SW480 (cell line): ENCODE measurements at regions not wholly inside any gene's neighbourhood (a gene's known extent, or its start where the extent isn't known, plus 50 kb on each side); places are given as distances from the start of the nearest gene placed in this dataset.

Source experiments
- DNase-seq: peaks from one replicate; pipeline ENCODE4 v3.0.0-alpha.2; 2016; ENCODE audit warnings: low spot score

DNA sequence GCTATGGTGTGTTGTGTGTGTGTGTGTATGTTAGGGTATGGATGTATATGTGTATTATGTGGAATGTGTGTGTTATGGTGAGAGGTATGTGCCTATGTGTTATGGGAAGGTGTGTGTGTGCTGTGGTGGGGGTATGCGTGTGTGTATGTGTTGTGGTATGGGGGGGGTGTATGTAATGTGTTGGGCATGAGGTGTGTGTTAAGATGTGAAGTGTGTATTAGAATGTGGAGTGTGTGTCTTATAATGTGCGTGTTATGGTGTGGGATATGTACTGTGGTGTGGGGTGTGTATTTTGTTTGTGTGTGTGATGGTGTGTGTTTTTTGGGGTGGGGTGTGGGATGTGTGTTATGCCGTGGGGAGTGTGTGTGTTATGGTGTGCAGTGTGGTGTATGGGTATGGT, 242.5 kb downstream of the RHOU start:
- no peak for DNase-seq

DNA sequence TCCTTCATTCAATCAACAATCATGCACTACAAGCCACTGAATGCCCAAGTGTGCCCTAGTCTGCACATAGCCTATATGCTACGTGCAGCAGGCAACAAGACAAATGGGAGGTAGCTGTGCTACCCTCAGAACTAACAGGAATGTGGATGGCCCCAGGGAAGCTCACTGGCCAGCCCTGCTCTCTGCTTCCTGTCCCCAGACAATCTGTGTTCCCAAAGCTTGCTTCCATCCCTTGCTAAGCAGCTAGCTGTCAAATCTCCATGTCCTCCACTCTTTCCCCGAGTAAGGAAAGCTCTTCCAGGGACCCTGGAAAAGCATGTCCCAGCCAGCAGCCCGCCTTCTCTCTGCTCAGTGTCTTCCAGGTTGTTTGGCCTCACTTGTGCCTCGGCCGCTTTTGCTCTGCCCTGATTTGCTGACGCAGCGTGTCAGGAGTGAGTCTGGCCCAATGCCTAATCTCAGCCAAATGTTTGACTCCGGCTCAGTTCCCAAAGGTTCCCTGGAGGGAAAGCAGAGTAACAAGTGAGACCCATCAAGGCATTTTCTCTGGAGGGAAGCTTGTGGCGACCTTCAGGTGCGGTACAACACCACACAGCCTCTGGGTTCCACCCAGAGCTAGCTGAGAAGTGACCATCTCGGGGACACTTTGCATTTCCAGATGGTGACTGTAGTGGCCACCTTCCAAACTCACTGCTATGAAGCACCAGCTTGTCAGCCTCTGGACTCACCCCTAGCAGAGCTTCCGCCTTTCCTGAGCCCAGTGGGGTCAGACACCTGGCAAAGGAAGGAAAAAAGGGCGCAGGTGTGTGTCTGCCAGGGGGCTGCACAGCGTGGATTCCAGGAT, 243.4 kb downstream of the RHOU start:
- DNase-seq: no peak

- DNase-seq: no peak
Observed at GRCh38 chr1:228979325-228979699, 244.0 kb downstream of the RHOU start.

GRCh38 chr1:228979774-228980173, 244.5 kb downstream of the RHOU start:
- no peak for DNase-seq

DNA sequence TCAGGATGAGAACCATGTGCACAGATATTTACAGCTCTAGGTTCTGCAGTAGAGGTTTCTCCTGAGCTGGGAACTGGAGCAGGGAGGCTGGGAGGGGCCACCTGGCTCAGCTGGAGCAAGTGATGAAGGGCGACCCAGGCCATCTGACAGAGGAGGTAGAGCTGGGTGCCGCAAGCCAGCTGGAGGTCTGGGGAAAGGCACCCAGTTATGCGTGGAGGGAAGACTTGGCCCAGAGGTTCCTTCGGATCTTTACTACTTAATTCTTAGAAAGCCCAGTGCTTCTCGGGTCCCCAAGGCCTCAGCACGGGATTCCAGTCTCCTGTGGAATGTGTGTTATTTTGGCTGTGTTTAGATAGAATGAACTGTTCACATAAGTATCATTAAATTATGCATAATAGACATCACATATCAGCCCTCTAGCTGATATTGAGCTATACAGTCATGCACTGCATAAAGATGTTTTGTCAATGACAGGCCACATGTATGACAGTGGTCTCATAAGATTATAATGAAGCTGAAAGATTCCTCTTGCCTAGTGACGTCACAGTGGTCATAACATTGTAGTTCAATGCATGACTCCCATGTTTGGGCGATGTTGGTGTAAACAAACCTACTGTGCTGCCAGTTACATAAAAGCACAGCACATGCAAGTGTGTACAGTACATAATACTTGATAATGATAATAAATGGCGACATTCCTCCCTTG, 245.1 kb downstream of the RHOU start:
- DNase-seq: no peak

GRCh38 chr1:228982637-228983036, 247.4 kb downstream of the RHOU start:
- no peak for DNase-seq

DNA sequence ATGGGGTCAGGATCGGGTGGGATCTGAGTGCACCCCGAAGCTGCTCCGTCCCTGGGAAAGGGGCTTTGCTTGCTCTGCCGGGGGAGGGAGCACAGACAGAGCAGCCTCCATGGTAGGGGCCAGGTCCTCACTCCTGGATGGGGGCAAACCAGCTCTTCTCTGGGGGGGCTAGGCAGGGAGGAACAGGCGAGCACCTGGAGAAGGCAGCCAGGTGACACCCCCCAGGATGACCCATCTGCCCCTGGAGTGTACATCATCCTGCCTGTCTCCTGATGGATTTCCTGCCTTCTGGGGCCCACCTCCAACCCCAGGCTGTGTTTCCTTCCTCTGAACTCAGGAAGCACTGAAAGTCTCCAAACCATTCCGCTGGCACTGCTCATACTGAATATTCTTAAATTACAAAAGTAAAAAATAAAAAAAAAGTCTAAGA, 248.0 kb downstream of the RHOU start:
- no peak for DNase-seq

- no peak for DNase-seq
Observed at GRCh38 chr1:228983661-228984060, 248.4 kb downstream of the RHOU start.

DNA sequence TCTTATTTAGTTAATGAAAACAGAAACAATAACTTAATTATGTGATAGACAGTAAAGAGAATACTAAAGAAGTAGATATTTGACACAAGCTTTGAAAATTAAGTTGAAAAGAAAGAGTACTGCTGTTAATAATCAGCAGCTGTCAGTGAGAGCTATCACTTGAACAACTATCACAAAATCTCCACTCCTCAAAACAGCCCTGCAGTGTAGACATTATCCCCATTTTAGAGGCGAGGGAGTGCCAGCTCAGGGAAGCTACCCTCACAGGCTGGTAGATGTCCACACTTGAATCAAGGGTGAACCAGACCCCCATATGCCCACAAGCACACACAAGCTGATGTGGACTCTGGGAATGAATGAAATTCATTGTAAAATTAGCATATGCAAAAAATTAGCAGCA, 248.8 kb downstream of the RHOU start:
- no peak for DNase-seq

DNA sequence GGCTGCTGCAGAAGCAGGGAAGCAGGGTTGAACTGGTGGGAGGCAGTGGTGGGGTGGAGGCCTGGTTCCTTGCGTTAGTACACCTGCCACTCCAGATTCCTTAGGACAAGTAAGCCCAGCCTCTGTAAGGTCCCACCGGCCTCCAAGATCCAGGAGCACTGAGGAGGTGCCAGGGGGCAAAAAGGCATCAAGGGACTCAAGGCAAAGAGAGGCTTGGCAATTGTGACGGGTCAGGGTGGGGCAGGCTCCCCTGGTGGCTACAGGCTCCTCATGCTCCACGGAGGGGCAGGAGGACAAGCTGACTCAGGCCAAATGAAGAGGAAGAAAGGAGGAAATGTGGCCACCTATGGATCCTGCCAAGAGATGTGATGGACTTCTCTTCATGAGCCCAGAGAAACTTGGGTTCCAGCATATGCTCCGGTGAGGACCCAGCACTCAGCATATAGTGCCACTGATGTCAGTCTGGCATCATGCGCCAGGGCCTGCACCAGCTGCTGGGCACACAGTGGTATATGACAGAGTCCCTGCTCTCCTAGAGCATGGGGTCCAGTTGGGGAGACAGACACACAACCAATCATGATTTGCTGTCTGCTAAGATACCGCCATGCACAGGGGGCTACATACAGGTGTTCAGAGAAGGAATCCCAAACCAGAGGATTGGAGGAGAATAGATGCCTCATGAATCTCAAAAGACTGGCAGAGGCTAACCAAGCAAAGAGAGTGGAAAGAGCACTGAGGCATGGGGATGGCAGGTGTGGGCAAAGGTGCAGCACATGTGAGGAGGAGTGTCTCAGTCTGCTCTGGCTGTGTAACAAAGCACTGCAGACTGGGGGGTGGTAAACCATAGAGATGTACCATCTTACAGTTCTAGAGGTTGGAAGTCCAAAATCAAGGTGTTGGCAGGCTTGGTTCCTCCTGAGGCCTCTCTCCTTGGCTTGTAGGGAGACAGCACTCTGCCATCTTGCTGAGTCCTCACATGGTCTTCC, 249.7 kb downstream of the RHOU start:
- no peak for DNase-seq

- DNase-seq: no peak
Observed at GRCh38 chr1:228985661-228986060, 250.4 kb downstream of the RHOU start.

DNA sequence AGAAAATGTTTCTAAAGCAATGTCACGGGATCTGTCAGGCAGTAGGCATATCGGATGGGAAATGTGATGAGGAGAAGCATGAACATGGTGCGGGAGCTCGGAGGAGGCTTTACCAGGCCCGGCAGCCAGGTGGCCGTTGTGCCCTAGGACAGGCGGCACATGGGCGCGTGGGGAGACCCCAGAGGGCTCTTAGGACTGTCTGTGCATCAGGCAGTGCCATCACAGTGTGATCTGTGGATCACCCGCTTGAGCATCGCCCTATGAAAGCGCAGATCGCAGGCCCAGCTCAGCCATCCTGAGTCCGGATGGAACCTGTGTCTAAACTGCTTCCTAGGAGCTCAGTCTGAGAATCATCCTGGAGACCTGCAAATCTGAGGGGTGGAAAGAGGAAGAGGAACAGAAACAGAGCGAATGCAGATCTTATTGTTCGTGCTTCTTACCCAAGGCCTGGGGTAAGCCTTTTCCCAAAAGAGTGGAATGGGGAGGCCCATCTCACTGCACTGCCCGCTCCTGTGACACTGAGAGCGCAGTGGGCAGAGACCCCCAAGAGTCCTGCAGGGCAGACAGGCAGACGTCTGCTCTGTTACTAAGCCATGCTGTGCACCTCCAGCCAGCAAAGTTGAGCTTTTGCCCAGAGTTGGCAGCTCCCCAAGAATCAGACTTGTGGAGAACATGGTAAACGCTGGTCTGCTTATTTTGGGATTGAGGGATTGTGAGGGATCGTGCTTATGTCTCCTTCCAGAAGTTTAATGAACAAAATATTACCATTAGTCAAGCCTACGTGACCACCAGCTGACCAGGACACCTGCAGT, 251.0 kb downstream of the RHOU start:
- DNase-seq: no peak

DNA sequence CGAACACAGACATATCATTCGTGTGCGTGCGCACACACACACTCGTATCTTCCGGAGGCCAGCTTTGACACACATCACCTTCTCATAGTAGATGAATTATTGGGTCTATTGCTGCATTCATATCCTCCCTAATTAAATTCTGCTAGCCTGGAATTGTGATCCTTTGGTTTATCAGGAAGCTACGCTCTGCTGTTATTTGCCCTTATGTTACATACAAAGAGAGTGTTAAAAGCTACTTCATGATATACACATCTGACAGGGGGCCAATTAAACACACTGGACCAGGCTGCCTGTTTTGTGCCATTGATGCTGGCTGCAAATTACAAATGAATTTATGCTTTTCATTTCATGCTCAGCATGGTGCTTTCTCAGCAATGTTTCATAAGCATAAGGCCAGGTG, 252.0 kb downstream of the RHOU start:
- no peak for DNase-seq

DNA sequence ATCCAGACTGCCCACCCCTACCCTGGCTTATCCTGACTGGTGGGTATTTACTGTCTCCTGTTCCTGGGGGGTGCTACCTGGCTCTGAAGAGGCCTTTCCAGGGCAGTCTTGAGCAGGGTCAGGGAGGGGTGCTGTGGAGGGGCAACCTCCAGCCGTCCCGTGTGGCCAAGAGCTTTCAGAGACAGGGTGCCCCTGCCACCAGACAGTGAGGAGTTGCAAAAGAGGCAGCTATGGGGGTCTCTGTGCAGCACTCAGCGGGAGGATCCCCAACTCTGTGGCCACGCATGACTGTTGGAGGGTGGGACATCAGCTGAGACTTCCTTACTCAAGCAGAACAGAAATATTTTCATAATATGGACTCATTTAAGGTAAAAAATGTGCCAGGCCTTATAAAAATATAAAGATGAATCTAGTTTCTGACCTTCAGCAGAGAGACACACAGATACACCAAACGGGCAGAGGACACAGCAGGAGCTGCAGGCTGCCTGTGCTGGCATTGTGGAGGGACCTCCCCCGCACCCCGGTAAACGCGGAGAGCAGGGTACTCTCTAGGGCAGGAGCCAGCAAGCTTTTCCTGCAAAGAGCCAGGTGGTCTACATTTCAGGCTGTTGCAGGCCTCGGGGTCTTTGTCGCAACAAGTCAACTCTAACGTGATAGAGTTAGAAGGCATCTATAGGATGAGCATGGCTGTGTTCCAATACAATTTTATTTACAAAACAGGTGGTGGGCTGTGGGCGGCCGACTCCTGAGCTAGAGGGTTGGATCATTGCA, 252.6 kb downstream of the RHOU start:
- no peak for DNase-seq

DNA sequence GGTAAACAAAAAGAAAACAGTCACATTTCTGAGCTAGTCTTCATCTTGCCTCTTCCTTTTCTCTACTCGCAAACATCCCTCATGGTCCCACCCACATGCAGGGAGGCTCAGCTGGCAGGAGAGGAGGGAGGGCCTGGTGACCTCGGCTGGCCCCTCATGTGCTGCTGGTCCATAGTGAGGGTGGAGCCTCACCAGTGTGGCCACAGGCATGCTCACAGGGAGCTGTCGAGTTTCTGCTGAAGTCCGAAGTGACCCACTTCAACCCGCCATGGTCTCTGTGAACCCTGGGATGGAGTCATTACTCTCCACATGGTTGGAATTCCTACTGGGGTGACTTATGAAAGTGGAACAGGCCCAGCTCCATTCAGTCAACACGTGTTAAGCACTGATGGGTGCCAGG, 253.4 kb downstream of the RHOU start:
- DNase-seq: no peak

DNA sequence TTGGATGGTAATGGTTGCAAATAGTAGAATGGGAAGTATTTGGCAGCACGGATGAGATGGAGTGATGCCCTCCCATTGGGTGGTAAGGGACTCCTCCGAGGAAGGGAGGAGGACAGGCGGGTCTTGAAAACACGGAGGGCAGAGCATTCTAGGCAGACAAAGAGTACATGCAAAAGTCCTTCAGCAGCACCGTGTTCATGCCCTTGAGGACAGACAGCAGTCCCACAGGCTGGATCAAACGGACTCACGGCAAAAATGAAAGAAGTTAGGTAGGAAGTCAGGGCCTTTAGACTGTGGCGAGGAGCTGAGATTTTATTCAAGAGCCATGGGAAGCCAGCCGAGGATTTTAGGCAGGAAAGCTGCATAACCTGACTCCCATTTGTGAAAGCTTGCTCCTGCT, 253.9 kb downstream of the RHOU start:
- no peak for DNase-seq

DNA sequence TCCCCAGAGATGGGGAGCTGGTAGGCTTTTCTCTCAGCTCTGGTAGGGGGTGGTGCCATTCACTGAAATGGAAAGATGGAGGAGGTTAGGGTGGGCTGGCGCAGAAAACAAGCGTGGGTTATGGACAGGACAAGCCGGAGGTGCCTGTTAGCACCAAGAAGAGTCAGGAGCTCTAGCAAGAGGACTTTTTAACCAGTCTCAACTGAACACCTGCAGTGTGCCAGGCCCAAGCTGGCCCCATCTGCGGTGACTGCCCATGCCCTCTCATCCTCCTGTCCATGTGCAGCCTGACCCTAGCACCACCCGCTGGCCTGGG, 254.4 kb downstream of the RHOU start:
- no peak for DNase-seq

DNA sequence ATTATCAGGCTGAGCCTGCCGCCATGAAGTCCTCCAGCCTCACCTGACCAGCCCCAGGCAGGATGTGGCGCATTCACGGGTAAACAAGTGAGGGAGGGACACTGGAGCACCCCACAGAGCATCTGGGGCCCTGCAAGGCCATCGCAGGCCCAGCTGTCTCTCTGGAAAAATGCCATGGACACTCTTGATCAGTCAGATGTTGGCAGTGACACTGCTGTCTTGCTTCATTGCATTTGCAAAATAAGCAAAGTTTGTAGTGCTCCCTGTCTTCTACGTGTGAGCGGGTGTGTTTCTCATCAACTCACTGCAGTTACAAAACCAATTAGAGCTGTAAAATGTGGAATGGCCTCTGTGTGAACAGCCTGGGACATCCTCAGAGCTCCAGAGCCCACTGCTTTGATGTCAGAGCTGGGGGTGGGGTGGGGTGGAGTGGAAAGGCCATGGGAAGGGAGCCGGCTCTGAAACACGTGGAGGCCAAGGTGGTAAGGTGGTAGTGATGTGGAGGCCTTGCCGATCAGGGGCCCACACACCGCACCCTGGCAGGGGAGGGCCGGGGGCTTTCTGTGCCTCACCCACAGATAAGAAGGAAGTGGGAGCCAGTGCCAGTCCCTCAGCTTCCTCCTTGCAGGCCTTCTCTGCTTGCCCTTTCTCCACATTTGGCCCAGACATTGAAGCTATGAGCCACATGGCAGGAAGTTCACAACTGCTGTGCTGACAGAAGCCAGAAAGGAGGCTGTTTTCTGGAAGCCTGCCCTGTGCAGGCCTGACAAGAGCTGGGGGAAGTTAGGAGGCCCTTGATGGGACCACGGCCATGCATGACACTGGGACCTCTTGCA, 254.9 kb downstream of the RHOU start:
- peak; percentile 11 for DNase-seq

DNA sequence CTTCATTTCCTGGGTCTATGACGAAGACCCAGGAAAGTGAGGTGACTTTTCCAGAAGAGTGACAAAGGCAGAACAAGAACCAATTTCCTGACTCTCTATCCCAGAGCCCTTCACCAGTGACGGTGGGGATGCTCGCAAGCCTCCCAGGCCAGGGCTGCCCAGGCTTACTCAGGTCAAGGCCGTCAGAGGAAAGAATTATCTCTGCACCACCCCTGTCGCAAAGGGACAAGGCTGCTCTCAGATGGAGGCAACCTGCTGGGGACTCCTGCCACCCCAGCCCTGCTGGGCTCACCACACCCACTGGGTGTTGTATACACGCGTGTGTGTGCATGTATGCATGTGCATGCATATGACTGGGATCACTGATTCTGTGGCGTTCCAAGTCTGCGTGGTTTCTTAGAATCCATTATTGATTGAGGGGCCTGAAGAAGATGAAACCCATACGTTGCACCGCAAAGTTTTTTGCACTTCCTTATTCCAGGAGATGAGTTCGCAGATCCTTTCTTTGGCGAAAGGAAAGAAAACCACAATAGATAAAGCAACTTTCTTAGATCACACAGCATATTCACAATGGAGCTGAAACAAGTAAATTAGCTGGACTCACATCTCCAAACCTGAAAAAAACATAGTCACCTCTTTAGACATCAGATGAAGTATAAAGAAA, 255.8 kb downstream of the RHOU start:
- no peak for DNase-seq

DNA sequence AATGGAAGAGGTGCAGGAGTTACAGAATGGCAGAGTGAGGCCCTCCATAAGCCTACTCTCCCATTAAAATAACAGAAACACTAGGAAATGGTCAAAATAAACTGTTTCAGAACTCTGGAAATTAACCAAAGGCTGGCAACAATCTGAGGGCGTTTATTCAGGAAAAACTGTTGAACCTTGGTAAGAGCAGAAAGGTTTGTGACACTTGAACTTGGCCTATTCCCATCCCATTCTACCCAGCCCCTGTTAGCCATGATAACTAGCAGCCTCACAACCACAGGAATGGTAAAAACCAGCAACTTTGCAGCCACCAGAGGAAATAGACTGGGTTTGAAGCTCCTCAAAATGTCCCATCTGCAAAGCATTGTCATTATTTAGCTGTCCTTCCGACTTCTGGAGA, 256.8 kb downstream of the RHOU start:
- DNase-seq: no peak
